KMS-11 (cell line): ENCODE measurements at regions not wholly inside any gene's neighbourhood (a gene's known extent, or its start where the extent isn't known, plus 50 kb on each side); places are given as distances from the start of the nearest gene placed in this dataset.

Experiments used
- H2AFZ ChIP-seq: fragments of 200-600 bp; sonication (generic); 2 replicates; pipeline ENCODE4 v1.6.1; 2016; ENCODE audit warnings: antibody characterized with exemption, mixed run types, low read depth
- H3K27ac ChIP-seq: fragments of 200-600 bp; sonication (generic); 2 replicates; pipeline ENCODE4 v1.6.1; 2016; ENCODE audit warnings: mild to moderate bottlenecking, mixed run types
- H3K27me3 ChIP-seq: fragments of 200-600 bp; sonication (generic); 2 replicates; pipeline ENCODE4 v1.6.1; 2017; ENCODE audit warnings: mild to moderate bottlenecking, low read depth, mixed run types, moderate library complexity; ENCODE audit not compliant: insufficient read depth
- H3K36me3 ChIP-seq: fragments of 200-600 bp; sonication (generic); 2 replicates; pipeline ENCODE4 v1.6.1; 2017; ENCODE audit warnings: mild to moderate bottlenecking, mixed run types; ENCODE audit not compliant: insufficient read depth
- H3K4me1 ChIP-seq: fragments of 200-600 bp; sonication (generic); 2 replicates; pipeline ENCODE4 v1.6.1; 2016; ENCODE audit warnings: mild to moderate bottlenecking, low read depth, mixed run types; ENCODE audit not compliant: poor library complexity, severe bottlenecking
- H3K4me2 ChIP-seq: fragments of 200-600 bp; sonication (generic); 2 replicates; pipeline ENCODE4 v1.7.0; 2016; ENCODE audit warnings: mild to moderate bottlenecking, mixed run types
- H3K4me3 ChIP-seq: fragments of 200-600 bp; sonication (generic); IDR thresholded peaks from 2 replicates; pipeline ENCODE4 v1.6.1; 2017; ENCODE audit warnings: low read depth, low read length, mixed read lengths; ENCODE audit not compliant: insufficient read depth
- H3K79me2 ChIP-seq: fragments of 200-600 bp; sonication (generic); 2 replicates; pipeline ENCODE4 v1.6.1; 2016; ENCODE audit warnings: low read depth, mixed run types; ENCODE audit not compliant: insufficient read depth
- H3K9ac ChIP-seq: fragments of 200-600 bp; sonication (generic); 2 replicates; pipeline ENCODE4 v1.6.1; 2016; ENCODE audit warnings: mild to moderate bottlenecking, mixed run types
- H4K20me1 ChIP-seq: fragments of 200-600 bp; sonication (generic); 2 replicates; pipeline ENCODE4 v1.6.1; 2016; ENCODE audit warnings: mild to moderate bottlenecking, mixed run types; ENCODE audit not compliant: insufficient read depth
- CTCF ChIP-seq: fragments of 200-600 bp; sonication (generic); conservative IDR thresholded peaks from 2 replicates; pipeline ENCODE4 v1.6.1; 2017; ENCODE audit warnings: low read depth, mild to moderate bottlenecking, antibody characterized with exemption, low read length, moderate library complexity, mixed read lengths

- Histone ChIP-seq H3K79me2 (no peaks in the 10 kb centered on the region), H3K4me2 (no peak overlapping the region), H3K4me1 (no peaks in the 10 kb centered on the region)
Observed at GRCh38 chr3:82196645-82197044, 435.2 kb upstream of the GBE1 start.

GRCh38 chr3:82194870-82195269 lies 433.4 kb upstream of the GBE1 start:
- Histone ChIP-seq H2AFZ (no peak overlapping the region), H3K4me1 (no peaks in the 10 kb centered on the region), H3K9ac (no peak overlapping the region), H3K79me2 (no peaks in the 10 kb centered on the region), H4K20me1 (no peaks in the 10 kb centered on the region), H3K4me3 (no peak overlapping the region), H3K27ac (no peak overlapping the region), H3K36me3 (no peaks in the 10 kb centered on the region), H3K27me3 (no peaks in the 10 kb centered on the region), H3K4me2 (no peak overlapping the region)
- TF ChIP-seq CTCF: no peak

More at GRCh38 chr3:82196645-82197044, 435.2 kb upstream of the GBE1 start:
- H3K36me3 ChIP-seq: no peaks in the 10 kb centered on the region
- no peak overlapping the region for H2AFZ ChIP-seq
- no peak for TF ChIP-seq CTCF
- no peak overlapping the region for H3K27ac ChIP-seq
- no peaks in the 10 kb centered on the region for H4K20me1 ChIP-seq
- no peak overlapping the region for H3K9ac ChIP-seq
- H3K4me3 ChIP-seq: no peak overlapping the region
- H3K27me3 ChIP-seq: no peaks in the 10 kb centered on the region

- no peak overlapping the region for H3K4me2 ChIP-seq
- no peak overlapping the region for H3K9ac ChIP-seq
- H3K4me3 ChIP-seq: no peak overlapping the region
- no peak overlapping the region for H2AFZ ChIP-seq
- TF ChIP-seq CTCF: no peak
- H3K36me3 ChIP-seq: no peaks in the 10 kb centered on the region
- H3K27ac ChIP-seq: no peak overlapping the region
- no peaks in the 10 kb centered on the region for H3K27me3 ChIP-seq
- H3K79me2 ChIP-seq: no peaks in the 10 kb centered on the region
- no peaks in the 10 kb centered on the region for H4K20me1 ChIP-seq
- H3K4me1 ChIP-seq: no peaks in the 10 kb centered on the region
Observed at GRCh38 chr3:82186017-82186416, 424.6 kb upstream of the GBE1 start.

GRCh38 chr3:82179291-82179690 lies 417.8 kb upstream of the GBE1 start:
- H3K4me3 ChIP-seq: no peak overlapping the region
- H4K20me1 ChIP-seq: no peaks in the 10 kb centered on the region
- H3K79me2 ChIP-seq: no peaks in the 10 kb centered on the region
- H3K4me1 ChIP-seq: no peaks in the 10 kb centered on the region
- no peak overlapping the region for H2AFZ ChIP-seq
- no peak overlapping the region for H3K9ac ChIP-seq
- TF ChIP-seq CTCF: no peak
- no peak overlapping the region for H3K27ac ChIP-seq
- no peak overlapping the region for H3K4me2 ChIP-seq
- no peaks in the 10 kb centered on the region for H3K27me3 ChIP-seq
- H3K36me3 ChIP-seq: no peaks in the 10 kb centered on the region

- no peak overlapping the region for H3K9ac ChIP-seq
- no peak for TF ChIP-seq CTCF
- no peak overlapping the region for H3K27ac ChIP-seq
- H4K20me1 ChIP-seq: no peaks in the 10 kb centered on the region
- no peaks in the 10 kb centered on the region for H3K4me1 ChIP-seq
- no peaks in the 10 kb centered on the region for H3K36me3 ChIP-seq
- H3K4me3 ChIP-seq: no peak overlapping the region
- no peak overlapping the region for H3K4me2 ChIP-seq
- H2AFZ ChIP-seq: no peak overlapping the region
- H3K27me3 ChIP-seq: no peaks in the 10 kb centered on the region
- H3K79me2 ChIP-seq: no peaks in the 10 kb centered on the region
Observed at GRCh38 chr3:82178291-82178690, 416.8 kb upstream of the GBE1 start.
